ENCODE measurements at regions not wholly inside any gene's neighbourhood (a gene's known extent, or its start where the extent isn't known, plus 50 kb on each side); places are given as distances from the start of the nearest gene placed in this dataset.
"Not testable (repeated sequence)": the region's sequence is repeated elsewhere in the genome, so short reads cannot be mapped to it uniquely, and the experiment has no call there.

- Mint-ChIP-seq H3K4me1 (no peaks in the 10 kb centered on the region), H3K9me3 (peaks cover 0 to 5% (median 3%) of the 10 kb centered on the region in 7 donors), H3K27me3 (peaks cover 12 to 17% (median 17%) of the 10 kb centered on the region in 3 donors), H3K36me3 (no peaks in the 10 kb centered on the region), H3K27ac (no peak overlapping the region), H3K4me3 (no peak overlapping the region)
- no peak for ATAC-seq (ENCODE audit: low read depth in 2 of 2)
- no peak for DNase-seq
Measured at GRCh38 chr2:167833294-167833693, 414.1 kb downstream of the STK39 start.

GRCh38 chr2:167832868-167833287, 414.5 kb downstream of the STK39 start:
- peaks cover 0 to 5% (median 3%) of the 10 kb centered on the region in 7 donors for H3K9me3 Mint-ChIP-seq
- ATAC-seq (ENCODE audit: low read depth in 2 of 2): no peak
- no peaks in the 10 kb centered on the region for H3K4me1 Mint-ChIP-seq
- H3K36me3 Mint-ChIP-seq: no peaks in the 10 kb centered on the region
- H3K27me3 Mint-ChIP-seq: peaks cover 12 to 17% (median 17%) of the 10 kb centered on the region in 3 donors
- no peak overlapping the region for H3K4me3 Mint-ChIP-seq
- H3K27ac Mint-ChIP-seq: no peak overlapping the region
- no peak for DNase-seq

- Mint-ChIP-seq H3K4me1 (no peaks in the 10 kb centered on the region), H3K27ac (no peak overlapping the region), H3K4me3 (no peak overlapping the region), H3K36me3 (no peaks in the 10 kb centered on the region), H3K27me3 (peaks cover 9 to 17% (median 13%) of the 10 kb centered on the region in 3 donors), H3K9me3 (peaks cover 0 to 3% (median 0%) of the 10 kb centered on the region in 7 donors)
- no peak for ATAC-seq (ENCODE audit: low read depth in 2 of 2)
- no peak for DNase-seq
Measured at GRCh38 chr2:167827352-167828097, 419.9 kb downstream of the STK39 start.

GRCh38 chr2:167826906-167827305, 420.5 kb downstream of the STK39 start:
- DNase-seq (no peak), ATAC-seq (ENCODE audit: low read depth in 2 of 2) (no peak)
- H3K9me3 Mint-ChIP-seq: peaks cover 0 to 3% (median 0%) of the 10 kb centered on the region in 7 donors
- peaks cover 9 to 17% (median 13%) of the 10 kb centered on the region in 3 donors for H3K27me3 Mint-ChIP-seq
- no peaks in the 10 kb centered on the region for H3K36me3 Mint-ChIP-seq
- no peak overlapping the region for H3K4me3 Mint-ChIP-seq
- no peak overlapping the region for H3K27ac Mint-ChIP-seq
- no peaks in the 10 kb centered on the region for H3K4me1 Mint-ChIP-seq

- H3K9me3 Mint-ChIP-seq: peaks cover 0 to 2% (median 0%) of the 10 kb centered on the region in 7 donors
- H3K4me3 Mint-ChIP-seq: no peak overlapping the region
- no peak for ATAC-seq (ENCODE audit: low read depth in 2 of 2)
- H3K4me1 Mint-ChIP-seq: no peaks in the 10 kb centered on the region
- no peaks in the 10 kb centered on the region for H3K36me3 Mint-ChIP-seq
- peaks cover 6 to 8% (median 8%) of the 10 kb centered on the region in 3 donors for H3K27me3 Mint-ChIP-seq
- no peak overlapping the region for H3K27ac Mint-ChIP-seq
- no peak for DNase-seq
Measured at GRCh38 chr2:167825664-167826063, 421.7 kb downstream of the STK39 start.

- no peaks in the 10 kb centered on the region for H3K36me3 Mint-ChIP-seq
- H3K4me3 Mint-ChIP-seq: no peak overlapping the region
- ATAC-seq (ENCODE audit: low read depth in 2 of 2) (no peak), DNase-seq (no peak)
- H3K9me3 Mint-ChIP-seq: peaks cover 0 to 2% (median 0%) of the 10 kb centered on the region in 7 donors
- no peaks in the 10 kb centered on the region for H3K27me3 Mint-ChIP-seq
- no peak overlapping the region for H3K27ac Mint-ChIP-seq
- no peaks in the 10 kb centered on the region for H3K4me1 Mint-ChIP-seq
Measured at GRCh38 chr2:167822690-167823465, 424.5 kb downstream of the STK39 start.

- Mint-ChIP-seq H3K4me3 (no peak overlapping the region), H3K27me3 (peaks cover 0 to 5% (median 0%) of the 10 kb centered on the region in 3 donors), H3K9me3 (peaks cover 0 to 2% (median 0%) of the 10 kb centered on the region in 7 donors), H3K4me1 (no peaks in the 10 kb centered on the region), H3K27ac (no peak overlapping the region), H3K36me3 (no peaks in the 10 kb centered on the region)
- DNase-seq (no peak), ATAC-seq (ENCODE audit: low read depth in 2 of 2) (no peak)
Measured at GRCh38 chr2:167820488-167820887, 426.9 kb downstream of the STK39 start.

GRCh38 chr2:167818521-167818920, 428.9 kb downstream of the STK39 start:
- H3K4me3 Mint-ChIP-seq: no peak overlapping the region
- H3K27me3 Mint-ChIP-seq: peaks cover 0 to 10% (median 0%) of the 10 kb centered on the region in 3 donors
- peak overlapping the region in 1 of 6 donors; percentile 12 for H3K27ac Mint-ChIP-seq
- H3K9me3 Mint-ChIP-seq: peaks cover 0 to 2% (median 0%) of the 10 kb centered on the region in 7 donors
- ATAC-seq (ENCODE audit: low read depth in 2 of 2): no peak
- no peaks in the 10 kb centered on the region for H3K4me1 Mint-ChIP-seq
- no peak for DNase-seq
- H3K36me3 Mint-ChIP-seq: no peaks in the 10 kb centered on the region

- no peaks in the 10 kb centered on the region for H3K36me3 Mint-ChIP-seq
- no peak for DNase-seq
Measured at GRCh38 chr2:167817908-167818307, 429.5 kb downstream of the STK39 start.

GRCh38 chr2:167817422-167817821, 430.0 kb downstream of the STK39 start:
- H3K27ac Mint-ChIP-seq: no peak overlapping the region
- ATAC-seq (ENCODE audit: low read depth in 2 of 2): no peak

More at GRCh38 chr2:167817908-167818307, 429.5 kb downstream of the STK39 start:
- Mint-ChIP-seq H3K4me3 (no peak overlapping the region), H3K4me1 (no peaks in the 10 kb centered on the region), H3K27me3 (peaks cover 0 to 10% (median 0%) of the 10 kb centered on the region in 3 donors), H3K9me3 (peaks cover 0 to 2% (median 0%) of the 10 kb centered on the region in 7 donors), H3K27ac (no peak overlapping the region)
- no peak for ATAC-seq (ENCODE audit: low read depth in 2 of 2)

GRCh38 chr2:167816874-167817290, 430.5 kb downstream of the STK39 start:
- no peak for ATAC-seq (ENCODE audit: low read depth in 2 of 2)
- H3K27me3 Mint-ChIP-seq: peaks cover 0 to 10% (median 0%) of the 10 kb centered on the region in 3 donors
- no peaks in the 10 kb centered on the region for H3K9me3 Mint-ChIP-seq
- H3K4me3 Mint-ChIP-seq: no peak overlapping the region
- H3K27ac Mint-ChIP-seq: no peak overlapping the region
- H3K4me1 Mint-ChIP-seq: no peaks in the 10 kb centered on the region
- no peaks in the 10 kb centered on the region for H3K36me3 Mint-ChIP-seq
- no peak for DNase-seq

More at GRCh38 chr2:167817422-167817821, 430.0 kb downstream of the STK39 start:
- DNase-seq: no peak
- H3K4me3 Mint-ChIP-seq: no peak overlapping the region
- no peaks in the 10 kb centered on the region for H3K9me3 Mint-ChIP-seq
- peaks cover 0 to 10% (median 0%) of the 10 kb centered on the region in 3 donors for H3K27me3 Mint-ChIP-seq
- no peaks in the 10 kb centered on the region for H3K4me1 Mint-ChIP-seq
- H3K36me3 Mint-ChIP-seq: no peaks in the 10 kb centered on the region

- ATAC-seq (ENCODE audit: low read depth in 2 of 2): no peak
- no peak overlapping the region for H3K27ac Mint-ChIP-seq
- no peaks in the 10 kb centered on the region for H3K36me3 Mint-ChIP-seq
- no peaks in the 10 kb centered on the region for H3K4me1 Mint-ChIP-seq
- H3K9me3 Mint-ChIP-seq: no peaks in the 10 kb centered on the region
- no peak for DNase-seq
- peaks cover 0 to 10% (median 0%) of the 10 kb centered on the region in 3 donors for H3K27me3 Mint-ChIP-seq
- H3K4me3 Mint-ChIP-seq: no peak overlapping the region
Measured at GRCh38 chr2:167814881-167815718, 432.3 kb downstream of the STK39 start.

- not testable (repeated sequence) for H3K36me3 Mint-ChIP-seq; H3K4me1 Mint-ChIP-seq; H3K4me3 Mint-ChIP-seq; DNase-seq; H3K9me3 Mint-ChIP-seq; H3K27ac Mint-ChIP-seq; ATAC-seq (ENCODE audit: low read depth in 2 of 2)
- peaks cover 0 to 10% (median 0%) of the 10 kb centered on the region in 3 donors for H3K27me3 Mint-ChIP-seq
Measured at GRCh38 chr2:167814482-167814880, 432.9 kb downstream of the STK39 start.

Data from naive B cell (primary cell).